GM19025 (cell line): ENCODE measurements at regions not wholly inside any gene's neighbourhood (a gene's known extent, or its start where the extent isn't known, plus 50 kb on each side); places are given as distances from the start of the nearest gene placed in this dataset.

ENCODE experiments used
- ATAC-seq: cut with Tn5 transposase; IDR thresholded peaks from one replicate; pipeline ENCODE4 v1.9.1; 2021; ENCODE audit warnings: mild to moderate bottlenecking, low read depth, moderate library complexity; ENCODE audit not compliant: unreplicated experiment

DNA sequence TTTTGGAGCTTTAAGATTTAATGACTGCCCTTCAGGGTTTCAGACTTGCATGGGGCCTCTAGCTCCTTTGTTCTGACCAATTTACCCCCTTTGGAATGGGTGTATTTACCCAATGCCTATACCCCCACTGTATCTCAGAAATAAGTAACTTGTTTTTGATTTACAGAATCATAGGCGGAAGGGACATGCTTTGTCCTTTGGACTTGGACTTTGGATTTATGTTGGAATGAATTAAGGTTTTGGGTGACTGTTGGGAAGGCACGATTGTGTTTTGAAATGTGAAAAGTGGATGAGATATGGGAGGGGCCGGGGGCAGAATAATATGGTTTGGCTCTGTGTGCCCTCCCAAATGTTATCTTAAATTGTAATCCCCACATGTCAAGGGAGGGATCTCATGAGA, 1824.7 kb downstream of the PCDH7 start:
- no peak for ATAC-seq

DNA sequence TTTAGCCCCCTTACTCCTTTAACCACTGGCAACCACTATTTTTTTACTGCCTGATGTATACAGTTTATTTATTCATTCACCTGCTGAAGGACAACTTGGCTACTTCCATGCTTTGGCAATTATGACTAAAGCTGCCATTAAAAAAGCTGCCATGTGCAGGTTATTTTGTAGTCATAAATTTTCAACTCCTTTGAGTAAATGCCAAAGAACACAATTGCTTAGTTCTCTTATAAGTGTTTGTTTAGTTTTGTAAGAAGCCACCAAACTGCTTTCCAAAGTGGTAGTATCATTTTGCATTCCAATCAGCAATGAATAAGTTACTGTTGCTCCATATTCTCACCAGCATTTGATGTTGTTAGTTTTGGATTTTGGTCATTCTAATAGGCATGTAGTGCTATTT, 1831.8 kb downstream of the PCDH7 start:
- no peak for ATAC-seq

DNA sequence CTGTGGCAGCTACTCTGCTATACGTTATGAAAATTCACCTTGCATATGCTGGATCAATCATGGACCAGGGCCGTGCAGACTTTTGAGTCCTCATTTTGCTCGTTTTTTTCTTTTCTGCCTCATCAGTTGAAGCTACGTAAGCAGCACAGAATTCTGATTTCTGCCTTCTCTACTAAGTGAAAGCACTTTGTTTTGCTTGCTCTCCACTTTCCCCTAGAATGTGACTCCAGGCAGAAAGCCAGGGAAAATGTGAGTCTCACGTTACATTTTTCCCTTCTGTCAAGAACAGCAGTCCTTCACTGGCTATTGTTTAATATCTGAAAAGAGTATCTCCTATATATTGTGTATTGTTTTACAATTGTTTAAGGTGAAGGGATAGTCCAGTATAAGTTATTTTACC, 1840.1 kb downstream of the PCDH7 start:
- ATAC-seq, result no peak

DNA sequence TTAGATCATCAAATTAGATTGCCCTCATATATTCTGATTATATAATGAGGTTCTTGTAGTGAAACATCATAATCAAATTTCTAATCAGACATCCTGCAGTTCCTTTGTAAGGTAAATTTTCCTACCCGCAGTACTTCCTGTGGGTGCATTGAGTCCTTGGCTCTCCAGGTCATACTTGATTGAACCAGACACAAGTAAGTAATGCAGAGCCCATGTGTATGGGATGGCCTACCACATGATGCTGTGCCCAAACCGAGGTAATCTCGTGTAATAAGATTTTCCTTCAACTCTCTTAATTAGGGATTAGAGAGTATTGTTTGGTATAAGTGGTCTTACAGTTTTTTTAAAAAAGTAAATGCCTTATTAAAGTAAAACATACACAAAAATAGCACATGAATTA, 1841.8 kb downstream of the PCDH7 start:
- no peak for ATAC-seq

DNA sequence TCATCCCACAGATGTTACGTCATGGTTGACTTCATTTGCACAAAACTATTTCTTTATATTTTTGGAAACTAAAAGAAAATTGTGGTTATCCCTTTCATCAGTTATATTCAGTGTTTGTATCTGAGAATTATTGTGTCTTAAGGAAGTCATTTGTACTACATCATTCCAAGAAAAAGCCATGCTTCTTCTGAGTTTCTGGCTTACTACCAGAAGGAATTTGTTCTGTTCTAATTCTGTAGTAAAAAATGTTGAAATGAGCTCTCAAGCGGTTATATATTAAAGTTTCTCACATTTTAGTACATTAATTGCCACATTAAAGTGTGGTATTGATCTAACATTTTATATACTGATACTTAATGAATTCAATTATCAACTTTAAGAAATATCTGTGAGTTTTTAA, 1844.5 kb downstream of the PCDH7 start:
- no peak for ATAC-seq

DNA sequence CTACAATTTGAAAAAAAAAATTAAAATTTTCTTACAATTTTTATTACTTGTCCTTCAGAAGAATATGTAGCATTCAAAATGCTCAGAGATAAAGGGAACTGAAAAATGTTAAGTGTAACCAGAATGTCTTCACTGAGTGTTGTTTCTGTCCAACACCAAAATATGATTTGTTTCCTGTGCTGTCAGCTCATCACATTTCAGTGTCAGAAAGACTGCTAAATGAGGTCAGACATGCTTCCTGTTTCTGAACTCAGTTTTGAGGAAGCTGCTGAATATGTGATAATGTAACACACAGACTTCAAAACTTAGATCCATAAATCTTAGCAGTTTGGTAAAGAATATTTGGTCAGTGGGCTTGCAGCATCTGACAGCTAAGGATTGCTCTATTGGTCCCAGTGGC, 1849.7 kb downstream of the PCDH7 start:
- no peak for ATAC-seq

DNA sequence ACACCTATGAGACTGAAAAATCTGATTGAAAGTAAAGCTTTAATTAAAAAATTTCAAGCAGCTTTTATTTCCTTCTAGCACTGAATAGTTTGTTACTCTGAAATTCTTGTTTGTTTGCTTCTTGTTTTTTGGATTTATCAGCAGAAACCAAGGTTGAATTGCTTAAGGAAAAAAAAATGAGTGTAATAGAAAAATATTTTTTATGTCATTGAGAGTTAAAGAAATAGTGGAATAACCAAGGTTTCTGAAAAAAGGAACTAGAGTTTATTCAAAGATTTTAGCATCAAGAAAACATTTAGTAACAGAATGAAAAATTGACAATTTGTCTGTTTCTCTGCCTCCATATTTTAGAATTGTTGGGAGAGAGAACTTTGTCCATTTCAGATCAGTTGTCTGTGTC, 1852.2 kb downstream of the PCDH7 start:
- ATAC-seq, result no peak

DNA sequence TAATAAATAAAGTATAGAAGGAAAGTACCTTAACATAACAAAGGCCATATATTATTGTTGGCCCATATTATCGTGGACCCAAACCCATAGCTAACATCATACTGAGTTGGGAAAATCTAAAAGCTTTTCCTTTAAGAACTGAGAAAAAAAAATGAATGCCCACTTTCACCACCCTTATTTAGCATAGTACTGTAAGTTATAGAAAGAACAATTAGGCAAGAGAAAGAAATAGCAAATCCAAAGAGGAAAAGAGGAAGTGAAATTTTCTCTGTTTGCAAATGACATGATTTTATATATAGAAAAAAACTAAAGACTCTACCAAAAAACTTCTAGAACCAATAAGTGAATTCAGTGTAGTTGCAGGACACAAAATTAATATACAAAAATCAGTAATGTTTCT, 1854.6 kb downstream of the PCDH7 start:
- ATAC-seq, result no peak

DNA sequence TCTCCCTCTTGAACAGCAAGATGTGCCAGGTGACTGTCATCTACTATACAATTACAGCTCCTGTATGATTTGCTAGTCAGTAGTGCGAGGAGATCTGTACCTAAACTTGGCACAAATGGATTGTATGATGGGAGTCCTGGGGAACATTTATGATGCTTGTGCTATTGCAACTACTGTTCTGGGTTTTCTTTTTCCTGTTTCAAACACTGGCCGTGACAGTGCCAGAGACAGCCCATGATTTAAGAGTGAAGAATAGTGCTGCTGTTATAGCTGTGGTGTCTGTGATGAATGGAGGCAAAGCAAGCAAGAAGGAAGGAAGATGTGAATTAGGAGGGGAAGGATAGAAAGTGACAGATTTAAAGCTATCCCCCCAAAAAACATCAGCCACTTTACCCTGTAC, 1868.9 kb downstream of the PCDH7 start:
- no peak for ATAC-seq

DNA sequence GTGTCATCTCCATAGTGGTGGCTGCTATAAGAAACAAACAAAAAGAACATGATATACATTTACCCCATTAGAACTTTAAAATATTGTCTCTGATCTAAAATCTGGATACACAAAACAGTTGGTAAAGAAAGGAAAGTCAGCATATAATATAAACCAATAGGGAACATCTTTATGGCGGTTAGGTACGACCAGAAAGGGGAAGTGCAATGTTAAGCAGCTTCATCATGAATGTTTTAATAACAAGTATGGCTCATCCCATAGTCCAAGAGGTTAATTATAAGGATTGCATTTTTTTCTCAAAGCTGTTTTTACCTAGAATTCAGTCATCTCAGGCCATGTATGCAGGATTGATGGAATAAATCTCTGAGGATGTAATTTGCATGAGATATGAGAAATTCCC, 1869.7 kb downstream of the PCDH7 start:
- no peak for ATAC-seq

DNA sequence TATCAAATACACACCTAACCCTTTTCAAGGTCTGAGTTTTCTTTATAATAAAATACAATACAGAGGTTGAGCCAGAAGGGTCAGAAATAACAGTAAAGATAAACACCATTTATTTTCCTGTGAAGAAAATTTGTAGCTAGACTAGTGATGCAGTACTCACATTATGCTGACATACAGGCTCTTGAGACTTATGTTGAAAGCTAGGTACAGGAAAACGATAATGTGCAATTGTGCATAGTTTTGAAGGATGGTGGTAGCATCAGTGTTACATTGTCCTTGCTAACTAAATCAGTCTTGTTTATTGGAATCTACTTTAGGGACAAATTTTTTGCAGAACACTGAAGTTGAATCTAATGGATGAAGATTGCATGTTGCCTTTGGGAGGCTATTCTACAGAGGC, 1877.2 kb downstream of the PCDH7 start:
- ATAC-seq, result no peak

DNA sequence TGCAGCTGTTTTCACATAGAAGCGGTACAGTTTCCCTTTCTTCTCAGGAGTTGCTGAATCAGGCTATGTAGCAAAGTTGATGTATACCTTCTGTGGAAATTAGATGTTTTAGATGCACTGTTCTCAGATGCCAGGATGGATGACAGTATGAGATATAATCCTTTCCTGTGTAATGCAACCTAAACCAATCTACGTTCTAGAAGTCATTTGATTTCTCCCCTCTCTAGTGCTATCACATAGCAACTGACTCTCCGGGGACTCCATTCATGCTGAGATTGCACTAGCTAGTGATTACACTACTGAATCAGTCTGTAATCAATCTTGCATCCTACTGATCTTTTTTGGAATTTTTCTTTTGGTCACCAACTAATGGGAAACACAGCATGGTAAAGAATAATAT, 1881.7 kb downstream of the PCDH7 start:
- no peak for ATAC-seq

DNA sequence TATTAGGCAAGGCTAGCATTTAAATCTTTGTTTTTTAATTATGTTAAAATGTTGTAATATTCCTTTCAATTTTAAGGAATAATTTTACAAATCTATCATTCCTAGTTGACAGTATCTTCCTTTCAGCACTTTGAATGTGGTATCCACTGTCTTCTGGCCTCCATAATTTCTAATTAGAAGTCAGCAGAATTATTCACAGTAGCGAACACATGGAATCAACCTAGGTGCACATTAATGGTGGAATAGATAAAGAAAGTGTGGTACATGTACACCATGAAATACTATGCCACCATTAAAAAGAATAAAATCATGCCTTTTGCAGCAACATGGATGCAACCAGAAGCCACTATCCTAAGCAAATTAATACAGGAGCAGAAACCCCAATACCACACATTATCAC, 1887.8 kb downstream of the PCDH7 start:
- ATAC-seq, result no peak

DNA sequence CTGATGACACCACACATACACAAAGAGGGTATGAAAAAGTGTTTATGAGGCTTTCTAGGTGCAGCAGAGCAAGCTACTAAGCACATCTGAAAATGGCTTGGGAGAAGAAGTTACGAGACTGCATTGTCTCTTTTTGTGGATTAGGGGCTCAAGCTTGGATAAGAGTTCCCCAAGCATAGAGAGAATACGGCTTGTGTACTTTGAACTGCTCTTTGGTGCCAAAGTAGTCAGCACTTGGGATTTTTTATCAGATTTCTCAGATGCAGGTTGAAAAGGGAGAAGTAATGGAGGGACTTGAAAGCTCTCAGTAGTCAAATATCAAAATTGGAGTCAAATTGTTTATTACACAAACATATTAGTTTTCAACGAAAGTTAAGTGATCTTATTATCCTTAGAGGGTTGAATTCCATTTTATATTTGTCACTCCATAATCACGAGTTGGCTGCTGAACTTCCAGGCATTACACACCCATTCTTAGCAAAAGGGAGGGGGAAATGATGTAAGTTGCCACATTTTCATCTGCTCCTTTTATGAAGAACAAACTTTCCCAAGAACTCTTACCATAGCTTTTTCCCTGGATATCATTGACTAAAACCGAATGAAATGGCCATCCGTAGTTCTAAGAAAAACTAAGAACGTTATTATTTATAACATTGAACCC, 1904.9 kb downstream of the PCDH7 start:
- no peak for ATAC-seq

DNA sequence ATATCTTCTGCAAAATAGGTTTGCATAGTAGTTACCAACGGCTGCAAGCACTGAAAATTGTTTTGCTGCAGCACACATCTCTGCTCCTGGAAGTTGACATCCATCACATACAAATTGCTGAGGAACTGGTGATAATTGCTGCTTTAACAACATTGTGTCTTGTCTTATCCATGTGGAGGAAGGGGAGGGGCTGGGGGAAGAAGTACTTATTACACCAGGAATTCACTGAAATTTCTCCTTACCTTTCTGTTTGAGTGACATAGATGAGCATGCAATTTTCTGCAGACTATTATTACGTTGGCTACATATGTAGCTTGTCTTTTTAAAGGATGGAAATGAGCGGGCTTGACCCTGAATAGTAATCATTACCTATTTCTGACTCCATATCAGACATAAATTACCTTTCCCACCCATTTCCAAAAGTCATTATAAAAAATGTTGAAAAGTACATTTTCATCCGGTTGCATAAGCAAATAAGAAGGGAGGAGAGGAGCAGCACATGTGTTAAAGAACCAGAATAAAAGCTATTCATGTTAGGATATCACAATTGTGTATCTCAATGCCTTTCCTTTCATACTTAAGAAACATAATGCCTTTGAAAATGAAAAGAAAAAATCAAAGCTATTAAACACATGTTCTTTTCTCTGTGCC, 1905.6 kb downstream of the PCDH7 start:
- ATAC-seq, result no peak

DNA sequence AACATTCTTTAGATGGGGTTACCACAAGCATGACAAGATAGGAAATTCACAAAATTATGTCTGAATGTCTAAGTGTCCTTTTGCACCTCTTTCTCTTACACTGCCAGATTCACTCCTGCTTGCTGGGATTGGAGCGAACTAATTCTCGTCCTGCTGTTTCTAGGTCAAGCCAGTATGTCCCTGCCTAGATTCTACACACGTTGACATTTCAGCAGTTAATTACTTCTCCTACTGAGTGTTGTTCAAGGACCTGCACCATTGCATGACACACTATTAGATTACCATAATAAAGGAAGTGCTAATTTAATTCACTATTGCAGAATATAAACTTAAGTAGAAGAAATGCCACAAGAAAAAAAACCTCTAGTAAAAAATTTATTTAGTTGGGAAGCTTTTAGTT, 1911.7 kb downstream of the PCDH7 start:
- ATAC-seq, result no peak

DNA sequence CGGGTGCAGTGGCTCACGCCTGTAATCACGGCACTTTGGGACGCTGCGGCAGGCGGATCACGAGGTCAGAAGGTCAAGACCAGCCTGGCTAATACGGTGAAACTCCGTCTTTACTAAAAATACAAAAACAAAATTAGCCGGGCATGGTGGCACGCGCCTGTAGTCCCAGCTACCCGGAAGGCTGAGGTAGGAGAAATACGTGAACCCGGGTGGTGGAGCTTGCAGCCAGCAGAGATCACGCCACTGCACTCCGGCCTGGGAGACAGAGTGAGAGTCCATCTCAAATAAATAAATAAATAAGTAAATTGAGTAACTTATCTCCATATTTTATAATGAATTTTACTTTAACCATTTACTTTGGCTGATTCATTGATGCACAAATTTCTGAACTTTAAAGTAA, 1913.3 kb downstream of the PCDH7 start:
- no peak for ATAC-seq

DNA sequence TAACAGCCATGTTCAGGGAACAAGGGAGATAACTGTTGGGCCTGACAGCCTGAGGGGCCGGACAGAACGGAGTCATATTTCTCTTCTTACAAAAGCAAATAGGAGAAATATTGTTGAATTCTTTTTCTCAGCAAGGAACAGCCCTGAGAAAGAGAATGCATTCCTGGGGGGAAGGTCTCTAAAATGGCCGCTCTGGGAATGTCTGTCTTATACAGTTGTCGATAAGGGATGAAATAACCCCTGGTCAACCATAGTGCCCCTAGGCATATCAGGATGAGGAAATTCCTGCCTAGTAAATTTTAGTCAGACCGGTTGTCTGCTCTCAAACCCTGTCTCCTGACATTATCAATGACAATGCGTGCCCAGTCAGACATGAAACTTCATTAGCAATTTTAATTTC, 1925.5 kb downstream of the PCDH7 start:
- no peak for ATAC-seq

DNA sequence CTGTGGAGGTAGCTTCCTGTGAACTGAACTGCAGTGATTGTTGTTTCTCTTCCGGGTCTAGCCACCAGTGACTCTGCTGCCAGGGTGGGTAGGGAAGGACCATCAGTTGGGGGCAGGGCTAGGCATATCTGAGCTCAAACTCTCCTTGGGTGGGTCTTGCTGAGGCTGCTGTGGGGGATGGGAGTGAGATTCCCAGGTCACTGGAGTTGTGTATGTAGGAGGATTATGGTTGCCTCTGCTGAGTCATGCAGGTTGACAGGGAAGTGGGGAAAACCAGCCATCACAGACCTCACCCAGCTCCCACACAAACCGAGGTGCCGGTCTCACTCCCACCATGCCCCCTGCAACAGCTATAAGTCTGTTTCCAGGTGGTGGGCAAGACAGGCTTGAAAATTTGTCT, 1937.8 kb downstream of the PCDH7 start:
- ATAC-seq, result no peak

DNA sequence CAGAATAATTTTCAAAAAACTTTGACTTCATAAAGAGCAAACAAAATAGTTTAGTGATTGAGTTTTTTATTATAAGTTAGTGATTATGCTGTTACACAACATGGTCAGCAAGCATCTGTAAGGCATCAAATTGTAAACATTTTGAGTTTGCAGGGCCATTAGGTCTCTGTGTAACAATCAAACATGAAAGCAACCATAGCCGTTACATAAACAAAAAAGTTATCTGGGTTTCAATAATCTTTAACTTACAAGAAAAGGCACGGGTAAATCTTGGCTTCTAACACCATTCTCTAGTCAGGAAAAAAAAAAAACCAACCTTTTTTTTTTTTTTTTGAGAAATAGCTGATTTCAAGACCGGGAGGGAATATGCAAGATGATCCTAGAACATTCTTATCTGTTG, 1941.1 kb downstream of the PCDH7 start:
- ATAC-seq, result no peak

DNA sequence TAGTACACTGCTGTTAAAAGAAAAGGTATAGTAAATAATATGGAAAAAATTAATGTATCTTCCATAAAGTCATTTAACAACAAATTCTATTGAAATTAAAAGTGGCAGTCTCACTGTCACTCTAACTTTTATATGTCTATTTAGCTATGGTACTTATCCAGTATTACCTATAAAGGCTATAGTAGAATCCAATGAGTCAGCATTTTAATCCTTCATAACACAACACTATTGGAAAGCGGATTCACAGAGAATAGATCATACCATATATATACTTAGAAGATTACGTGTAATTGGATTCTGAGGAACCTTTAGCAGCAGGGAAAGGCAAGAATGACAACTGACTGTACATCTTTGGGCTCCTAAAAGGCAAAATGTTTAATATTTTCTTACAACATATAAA, 1942.6 kb downstream of the PCDH7 start:
- ATAC-seq, result no peak

DNA sequence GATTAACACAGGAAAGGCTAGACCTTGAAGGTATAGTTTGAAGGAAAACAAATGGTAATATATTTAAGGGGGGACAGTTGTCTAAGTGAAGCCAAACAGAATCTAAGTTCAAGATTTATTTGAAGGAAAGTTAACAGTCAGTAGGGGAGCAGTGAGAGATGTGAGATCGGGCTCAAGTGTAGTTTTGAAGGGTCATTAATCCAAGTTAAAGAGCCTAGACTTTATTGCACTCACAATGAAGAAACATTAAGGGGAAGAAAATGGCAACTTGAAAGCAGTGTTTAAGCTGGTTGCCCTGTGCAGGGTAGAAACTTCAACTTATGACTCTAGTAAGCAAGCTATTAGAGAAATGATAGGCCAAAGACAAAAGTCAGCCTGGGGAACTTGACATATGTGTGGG, 1952.2 kb downstream of the PCDH7 start:
- ATAC-seq, result no peak

DNA sequence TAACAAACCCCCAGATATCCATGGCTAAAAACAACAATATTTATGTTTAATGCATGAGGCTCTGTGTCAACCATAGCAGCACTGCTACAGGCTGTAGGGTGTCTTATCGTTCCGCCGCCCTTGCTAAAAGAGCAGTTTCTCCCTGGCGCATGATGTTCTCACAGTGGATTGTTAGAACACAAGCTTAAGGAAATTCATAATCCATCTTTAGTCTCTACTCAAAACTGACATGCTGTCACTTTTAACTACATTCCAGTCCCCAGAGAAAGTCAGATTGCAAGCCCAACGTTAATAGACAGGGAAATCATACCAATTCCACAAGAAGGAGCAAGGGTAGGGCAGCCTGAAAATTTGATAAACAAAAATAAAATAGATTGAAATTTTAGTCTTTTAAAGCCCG, 1960.8 kb downstream of the PCDH7 start:
- ATAC-seq, result no peak
